ENCODE measurements at regions not wholly inside any gene's neighbourhood (a gene's known extent, or its start where the extent isn't known, plus 50 kb on each side); places are given as distances from the start of the nearest gene placed in this dataset.

DNA sequence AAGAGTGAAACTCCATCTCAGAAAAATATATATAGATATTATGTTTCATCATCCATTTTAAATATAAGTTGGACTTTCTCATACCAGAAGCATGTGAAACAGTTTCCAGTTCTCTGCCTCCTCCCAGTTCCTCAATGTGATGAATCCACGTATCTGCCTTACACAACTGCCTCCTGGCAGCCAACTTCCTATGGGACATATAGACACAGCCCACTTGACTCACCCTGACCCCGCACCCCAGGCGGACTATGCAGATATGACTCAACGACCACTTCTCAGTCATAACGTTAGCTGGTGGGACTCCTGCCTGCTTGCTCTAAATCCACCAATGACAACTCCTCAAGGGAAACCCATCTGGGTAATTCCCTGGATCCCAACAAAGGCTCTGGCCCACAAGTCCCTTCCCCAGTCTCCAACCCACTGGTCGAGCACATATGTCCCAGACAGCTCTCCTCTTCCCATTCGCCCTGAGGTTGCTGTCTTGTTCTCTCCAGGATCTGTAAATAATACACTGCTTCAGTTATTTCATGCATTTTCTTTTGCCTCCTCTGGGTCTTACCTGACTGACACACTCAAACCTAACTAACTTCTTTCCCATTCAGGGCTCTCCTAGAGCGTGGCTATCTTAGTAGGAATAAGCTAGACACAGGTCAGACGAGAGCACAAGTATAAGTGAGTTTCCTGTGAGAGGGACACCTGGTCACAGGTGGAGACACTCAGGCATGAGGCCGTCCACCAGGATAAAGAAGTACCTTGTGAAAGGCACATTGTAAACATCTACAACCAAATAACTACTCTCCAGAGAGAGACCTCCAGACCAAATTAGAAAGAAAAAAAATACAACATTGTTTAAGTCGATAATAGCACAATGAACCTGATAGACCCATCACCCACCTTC is 548.5 kb downstream of the CD83 start:
- no peak for TF ChIP-seq CTCF (IDR thresholded peaks at IDR 0.05; ENCODE audit: insufficient read depth, low read depth, low read length, missing control alignments)
- DNase-seq (ENCODE audit: low read depth) = peak; percentile 99
- H3K4me3 ChIP-seq (ENCODE audit: low read length) = no peak overlapping the region

GRCh38 chr6:14670806-14671205 is 553.2 kb downstream of the CD83 start:
- H3K4me3 ChIP-seq (ENCODE audit: low read length) = no peak overlapping the region
- DNase-seq (ENCODE audit: low read depth) = peak; percentile 28
- TF ChIP-seq CTCF (IDR thresholded peaks at IDR 0.05; ENCODE audit: insufficient read depth, low read depth, low read length, missing control alignments) = no peak

DNA sequence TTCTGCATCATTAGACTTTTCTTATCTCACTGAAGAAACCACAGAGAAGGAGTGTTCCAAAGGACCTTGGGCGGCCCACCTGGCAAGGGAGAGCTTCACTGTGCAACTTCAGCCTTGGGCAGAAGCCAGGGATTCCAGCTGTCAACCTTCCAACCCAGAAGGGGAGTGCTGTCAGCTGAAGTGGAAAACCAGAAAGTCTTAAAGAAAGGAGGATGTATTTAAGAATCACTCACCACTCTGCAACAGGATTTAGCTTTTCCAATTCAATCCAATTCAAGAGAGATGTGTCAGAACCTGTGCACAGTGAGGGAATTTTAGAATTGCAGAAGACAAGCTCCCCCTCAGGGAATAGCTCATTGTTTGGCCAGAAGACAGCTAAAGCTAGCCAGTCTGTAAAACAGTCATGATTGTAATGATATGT is 553.7 kb downstream of the CD83 start:
- TF ChIP-seq CTCF (IDR thresholded peaks at IDR 0.05; ENCODE audit: insufficient read depth, low read depth, low read length, missing control alignments) = no peak
- no peak overlapping the region for H3K4me3 ChIP-seq (ENCODE audit: low read length)
- peak; percentile 95 for DNase-seq (ENCODE audit: low read depth)

DNA sequence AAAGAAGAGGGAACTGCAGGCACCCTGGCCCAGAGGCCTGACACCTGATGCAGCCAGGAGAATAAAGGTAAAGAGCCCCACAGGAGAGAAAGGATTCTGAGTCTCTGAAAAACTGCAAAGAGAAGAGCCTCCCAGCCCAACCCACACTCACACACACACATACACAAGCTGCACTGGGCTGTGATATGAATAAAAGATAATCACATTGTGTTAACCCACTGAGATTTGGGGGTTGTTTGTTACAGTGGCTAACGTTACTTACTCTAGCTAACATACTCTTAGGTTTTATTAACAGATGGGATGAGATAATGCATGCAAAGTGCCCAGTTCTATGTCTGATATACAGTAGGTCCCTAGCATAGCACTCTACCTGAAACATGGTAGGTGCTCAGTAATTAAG is 554.4 kb downstream of the CD83 start:
- H3K4me3 ChIP-seq (ENCODE audit: low read length) = no peak overlapping the region
- TF ChIP-seq CTCF (IDR thresholded peaks at IDR 0.05; ENCODE audit: insufficient read depth, low read depth, low read length, missing control alignments) = no peak
- no peak for DNase-seq (ENCODE audit: low read depth)

- H3K4me3 ChIP-seq (ENCODE audit: low read length) = no peak overlapping the region
- DNase-seq (ENCODE audit: low read depth) = peak; percentile 60
- TF ChIP-seq CTCF (IDR thresholded peaks at IDR 0.05; ENCODE audit: insufficient read depth, low read depth, low read length, missing control alignments) = no peak
Observed at GRCh38 chr6:14673201-14673600, 555.6 kb downstream of the CD83 start.

DNA sequence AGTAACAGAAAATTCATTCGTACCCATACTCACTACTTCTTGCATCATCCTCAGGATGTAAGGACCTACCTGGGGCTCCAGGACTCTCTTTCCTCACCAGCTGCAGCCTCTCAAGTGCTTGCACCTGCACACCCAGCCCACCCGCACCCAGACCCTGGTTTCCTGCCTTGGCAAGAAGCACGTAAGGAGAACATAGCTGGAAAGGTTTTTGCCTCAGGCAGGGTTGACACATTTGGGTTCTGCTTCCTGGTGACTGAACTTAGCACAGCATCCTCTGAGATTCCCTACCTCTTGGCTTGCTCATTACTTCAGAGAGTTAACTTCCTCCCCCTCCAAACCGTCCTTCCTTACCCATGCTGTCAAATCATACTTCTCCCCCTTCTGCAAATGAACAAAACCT is 556.9 kb downstream of the CD83 start:
- no peak for TF ChIP-seq CTCF (IDR thresholded peaks at IDR 0.05; ENCODE audit: insufficient read depth, low read depth, low read length, missing control alignments)
- peak; percentile 90 for DNase-seq (ENCODE audit: low read depth)
- H3K4me3 ChIP-seq (ENCODE audit: low read length) = no peak overlapping the region
